HG02973 (cell line): ENCODE measurements at regions not wholly inside any gene's neighbourhood (a gene's known extent, or its start where the extent isn't known, plus 50 kb on each side); places are given as distances from the start of the nearest gene placed in this dataset.

Source experiments
- ATAC-seq: cut with Tn5 transposase; IDR thresholded peaks from one replicate; pipeline ENCODE4 v1.9.1; 2021; ENCODE audit warnings: moderate library complexity; ENCODE audit not compliant: unreplicated experiment

- no peak for ATAC-seq
These were observed 311.3 kb upstream of the HS3ST1 start for GRCh38 chr4:11739992-11740391.

- ATAC-seq, result no peak
These were observed 308.3 kb upstream of the HS3ST1 start for GRCh38 chr4:11736978-11737377.

- ATAC-seq, result no peak
These were observed 307.0 kb upstream of the HS3ST1 start for GRCh38 chr4:11735651-11736050.

- ATAC-seq, result no peak
These were observed 303.5 kb upstream of the HS3ST1 start for GRCh38 chr4:11732155-11732554.

GRCh38 chr4:11730545-11730944 lies 301.9 kb upstream of the HS3ST1 start:
- ATAC-seq, result no peak

- no peak for ATAC-seq
These were observed 300.9 kb upstream of the HS3ST1 start for GRCh38 chr4:11729548-11729947.

GRCh38 chr4:11727903-11728564 lies 299.3 kb upstream of the HS3ST1 start:
- ATAC-seq, result no peak

- ATAC-seq, result no peak
These were observed 296.0 kb upstream of the HS3ST1 start for GRCh38 chr4:11724731-11725130.

GRCh38 chr4:11722223-11722622 lies 293.5 kb upstream of the HS3ST1 start:
- ATAC-seq, result no peak

GRCh38 chr4:11720292-11720691 lies 291.6 kb upstream of the HS3ST1 start:
- no peak for ATAC-seq

GRCh38 chr4:11719879-11720278 lies 291.2 kb upstream of the HS3ST1 start:
- no peak for ATAC-seq

- no peak for ATAC-seq
These were observed 287.2 kb upstream of the HS3ST1 start for GRCh38 chr4:11715753-11716521.

GRCh38 chr4:11710453-11711093 lies 281.9 kb upstream of the HS3ST1 start:
- no peak for ATAC-seq

- ATAC-seq, result no peak
These were observed 275.6 kb upstream of the HS3ST1 start for GRCh38 chr4:11704186-11704830.

- ATAC-seq, result no peak
These were observed 274.3 kb upstream of the HS3ST1 start for GRCh38 chr4:11702886-11703557.

- ATAC-seq, result no peak
These were observed 273.5 kb upstream of the HS3ST1 start for GRCh38 chr4:11701966-11702725.

GRCh38 chr4:11700751-11701226 lies 272.1 kb upstream of the HS3ST1 start:
- ATAC-seq, result no peak

- ATAC-seq, result no peak
These were observed 270.3 kb upstream of the HS3ST1 start for GRCh38 chr4:11698846-11699590.

- no peak for ATAC-seq
These were observed 269.3 kb upstream of the HS3ST1 start for GRCh38 chr4:11698033-11698432.
